ENCODE measurements at regions not wholly inside any gene's neighbourhood (a gene's known extent, or its start where the extent isn't known, plus 50 kb on each side); places are given as distances from the start of the nearest gene placed in this dataset.

GRCh38 chr13:44093607-44094564 lies 214.2 kb downstream of the LACC1 start:
- no peak for DNase-seq (ENCODE audit: low spot score)

- no peak for DNase-seq (ENCODE audit: low spot score)
Observed at GRCh38 chr13:44096901-44097300, 217.2 kb downstream of the LACC1 start.

DNA sequence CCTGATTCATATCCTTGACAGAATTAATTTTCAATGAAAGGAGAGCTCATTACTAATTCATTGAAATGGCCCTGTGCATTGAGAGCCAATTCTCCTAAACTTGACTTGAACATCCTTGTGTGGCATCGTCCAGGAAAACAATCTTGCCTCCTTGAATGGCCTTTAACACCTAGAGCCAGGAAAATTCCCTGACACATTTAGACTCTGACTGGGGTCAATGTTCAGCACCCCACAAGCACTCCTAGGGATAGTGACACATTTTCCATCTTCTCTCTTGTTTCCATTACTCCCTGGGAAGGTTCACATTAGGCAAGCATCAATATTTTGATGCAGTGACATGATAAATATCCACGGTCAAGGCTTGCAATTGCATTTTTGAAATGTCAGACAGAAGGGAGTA lies 218.9 kb downstream of the LACC1 start:
- no peak for DNase-seq (ENCODE audit: low spot score)

DNA sequence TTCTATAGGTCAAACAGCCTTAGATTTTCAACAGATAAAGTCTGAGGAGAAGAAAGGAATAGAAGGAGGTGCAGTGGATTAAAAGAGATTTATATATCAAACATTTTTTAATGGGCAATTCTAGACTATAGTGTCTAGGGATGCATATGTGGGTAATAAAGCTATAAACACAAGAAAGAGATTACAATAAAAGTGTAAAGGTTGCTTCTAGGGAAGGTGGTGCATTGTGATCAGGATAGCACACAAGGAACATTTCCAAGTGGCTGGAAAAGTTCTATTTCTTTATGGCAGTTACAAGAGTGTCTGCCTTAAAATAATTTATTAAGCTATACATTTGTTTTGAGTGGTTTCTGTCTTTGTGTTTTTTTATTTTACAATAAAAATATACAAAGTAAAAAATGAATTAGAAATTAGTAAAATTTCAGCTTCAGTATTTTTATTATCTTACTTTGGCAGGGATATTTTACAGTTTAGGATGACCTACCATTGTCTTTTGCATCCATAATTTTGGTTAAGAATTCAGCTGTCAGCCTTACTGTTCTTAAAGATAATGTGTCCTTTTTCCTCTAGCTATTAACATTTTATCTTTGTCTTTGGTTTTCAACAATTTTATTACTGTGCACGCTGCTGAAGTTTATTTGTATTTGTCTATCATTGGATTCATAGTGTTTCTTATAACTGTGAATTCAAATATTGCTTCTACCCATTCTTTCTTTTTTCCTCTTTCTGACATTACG lies 221.8 kb downstream of the LACC1 start:
- DNase-seq (ENCODE audit: low spot score) = no peak

DNA sequence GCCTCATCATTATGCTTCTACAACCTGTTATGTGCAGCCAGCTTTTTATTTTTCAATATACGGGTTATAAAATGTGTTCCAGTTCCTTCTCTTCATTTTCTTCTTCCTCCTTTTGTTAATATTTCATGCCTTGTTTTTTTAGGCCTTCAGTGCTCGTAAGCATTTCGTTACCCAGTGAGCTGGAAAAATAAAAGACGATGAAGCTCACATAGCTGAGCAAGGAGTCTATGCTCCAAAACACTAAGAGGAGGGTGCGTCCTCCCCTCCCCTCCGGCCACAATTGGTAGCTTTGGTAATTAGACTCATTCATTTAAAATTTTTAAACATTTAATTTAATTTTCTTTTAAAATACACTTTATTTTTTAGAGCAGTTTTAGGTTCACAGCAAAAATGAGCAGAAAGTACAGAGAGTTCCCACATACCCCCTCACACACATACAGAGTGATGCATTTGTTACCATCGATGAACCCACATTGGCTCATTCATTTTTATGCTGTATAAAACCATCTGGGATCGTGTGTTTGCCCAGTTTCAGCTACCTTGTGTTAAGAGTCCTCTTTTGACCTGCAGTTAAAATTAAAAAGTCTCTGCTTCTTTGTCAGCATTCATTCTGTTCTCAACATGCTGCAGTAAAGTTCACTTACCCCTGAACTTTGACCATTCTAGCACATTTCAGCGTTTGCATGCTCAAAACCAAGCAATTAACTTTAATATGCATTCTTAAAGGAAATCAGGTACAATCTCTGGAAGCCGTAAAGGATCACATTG lies 223.9 kb downstream of the LACC1 start:
- DNase-seq (ENCODE audit: low spot score) = no peak

DNA sequence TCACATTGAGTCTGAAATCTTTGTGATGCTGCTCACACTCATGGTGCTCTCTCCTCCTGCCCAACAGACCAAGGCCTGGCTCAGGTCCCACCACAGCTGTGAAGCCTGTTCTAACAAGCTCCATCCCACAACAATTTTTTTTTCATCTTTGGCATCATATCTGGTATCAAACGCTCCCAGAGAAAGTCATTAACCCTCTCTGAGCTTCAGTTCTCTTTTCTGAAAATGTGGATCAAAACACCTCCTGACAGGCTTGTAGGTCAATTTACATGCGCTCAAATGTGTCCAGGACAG lies 224.4 kb downstream of the LACC1 start:
- DNase-seq (ENCODE audit: low spot score) = no peak

- DNase-seq (ENCODE audit: low spot score) = no peak
Observed at GRCh38 chr13:44104969-44105368, 225.3 kb downstream of the LACC1 start.

DNA sequence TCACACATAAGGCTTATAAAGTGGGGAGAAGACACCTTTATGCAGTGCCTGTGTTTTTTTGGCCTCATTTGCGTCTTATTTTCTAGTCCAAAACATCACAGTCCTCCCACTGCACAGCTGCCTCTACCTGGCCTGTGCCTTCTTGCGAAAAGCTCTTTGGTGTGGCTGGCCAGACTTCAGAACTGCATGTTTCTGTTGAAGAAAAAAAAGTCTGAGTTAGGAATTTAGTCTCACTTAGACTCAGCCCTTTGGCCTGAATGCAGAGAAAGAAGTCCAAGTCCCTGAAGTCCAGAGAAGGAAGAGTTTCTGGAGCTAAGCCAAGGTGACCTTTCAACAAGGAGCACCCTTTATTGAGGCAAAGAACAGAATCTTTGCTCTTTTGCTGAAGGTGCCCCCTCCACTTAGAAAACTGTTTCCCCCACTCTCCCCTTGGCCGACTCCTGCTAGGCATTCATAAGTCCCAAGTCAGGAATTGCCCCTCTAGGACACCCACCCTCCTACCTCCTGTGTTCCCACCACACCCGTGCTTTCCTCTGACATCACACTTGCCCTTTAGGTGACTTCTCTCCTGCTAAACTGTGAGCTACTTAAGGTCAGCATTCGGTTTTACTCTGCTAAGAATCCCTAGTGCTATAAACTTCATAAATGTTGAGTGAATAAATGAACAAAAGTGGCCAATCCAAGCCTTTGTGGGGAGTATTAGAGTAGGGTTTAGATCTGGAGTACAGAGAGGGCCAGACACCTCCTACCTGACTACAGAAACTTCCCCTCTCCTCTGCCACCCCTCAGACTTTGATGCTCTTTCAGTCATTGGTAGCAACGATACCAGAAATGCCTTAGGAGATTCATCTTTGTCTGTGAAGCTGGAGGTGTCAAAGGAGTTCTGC lies 226.8 kb downstream of the LACC1 start:
- DNase-seq (ENCODE audit: low spot score) = no peak

GRCh38 chr13:44107357-44108121 lies 227.8 kb downstream of the LACC1 start:
- no peak for DNase-seq (ENCODE audit: low spot score)

GRCh38 chr13:44108331-44108858 lies 228.7 kb downstream of the LACC1 start:
- DNase-seq (ENCODE audit: low spot score) = no peak

GRCh38 chr13:44110091-44110621 lies 230.5 kb downstream of the LACC1 start:
- DNase-seq (ENCODE audit: low spot score) = no peak

GRCh38 chr13:44111701-44112100 lies 232.0 kb downstream of the LACC1 start:
- no peak for DNase-seq (ENCODE audit: low spot score)

DNA sequence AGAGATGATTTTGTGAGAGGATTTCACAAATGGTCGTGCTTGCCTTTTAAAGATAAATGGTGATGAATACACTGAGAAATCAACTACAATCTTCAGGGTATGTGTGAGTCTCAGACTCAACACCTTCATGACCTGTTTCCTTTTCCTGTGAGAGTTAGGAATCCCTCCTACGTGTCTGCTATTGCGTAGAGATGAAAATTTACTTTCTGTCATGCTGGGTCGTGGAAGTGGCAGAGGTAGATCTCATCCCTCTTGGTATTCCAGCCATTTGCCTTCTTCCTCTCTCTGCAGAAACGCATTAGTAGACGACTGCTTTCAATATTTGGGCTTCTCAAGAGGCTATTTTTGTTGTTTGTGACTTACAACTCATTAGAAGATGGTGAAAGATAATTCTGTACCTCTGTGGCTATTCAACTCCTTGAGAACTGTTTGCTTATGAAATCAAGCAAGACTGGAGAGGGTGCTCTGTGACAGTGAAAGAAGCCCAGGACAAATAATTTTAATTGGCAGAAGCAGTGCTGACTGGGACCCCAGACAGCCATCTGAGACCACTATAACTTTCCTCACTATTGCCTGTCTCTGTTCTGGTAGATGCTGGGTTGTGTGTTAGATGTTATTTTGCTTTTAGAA lies 233.1 kb downstream of the LACC1 start:
- no peak for DNase-seq (ENCODE audit: low spot score)

DNA sequence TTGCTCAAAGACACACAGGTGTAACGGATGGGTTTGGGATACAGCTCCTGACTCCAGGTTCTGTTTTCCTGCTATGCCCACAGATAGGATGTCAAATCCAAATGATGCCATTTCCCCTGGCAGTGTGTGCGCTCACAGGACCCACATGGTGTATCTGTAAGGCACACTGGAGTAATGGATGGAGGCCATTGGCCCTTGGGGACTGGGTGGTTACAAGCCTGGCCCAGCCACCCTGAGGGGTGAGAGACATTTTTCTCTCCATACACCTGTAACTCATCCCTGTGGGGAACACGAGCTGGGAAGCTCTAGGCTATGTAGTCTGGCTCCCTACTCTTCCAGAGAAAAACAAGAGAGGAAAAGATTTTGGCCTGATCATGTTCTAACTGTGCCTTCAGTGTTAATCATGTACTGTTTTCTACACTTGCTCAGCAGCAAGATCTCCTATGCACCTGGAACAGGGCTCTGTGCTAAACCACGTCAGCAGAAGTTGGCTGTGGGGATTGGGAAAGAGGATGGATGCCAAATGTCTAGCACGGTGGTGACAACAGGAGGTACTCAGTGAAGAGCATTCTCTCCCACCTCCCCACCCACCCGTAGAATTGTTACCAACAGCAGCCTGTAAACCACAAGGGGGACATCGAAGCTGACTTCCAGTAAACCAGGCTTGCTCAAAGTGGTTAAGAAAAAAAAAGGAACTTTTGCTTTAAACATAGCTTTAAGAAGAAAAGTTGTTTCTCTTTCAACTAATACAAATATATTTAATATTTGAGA lies 237.0 kb downstream of the LACC1 start:
- DNase-seq (ENCODE audit: low spot score) = no peak

DNA sequence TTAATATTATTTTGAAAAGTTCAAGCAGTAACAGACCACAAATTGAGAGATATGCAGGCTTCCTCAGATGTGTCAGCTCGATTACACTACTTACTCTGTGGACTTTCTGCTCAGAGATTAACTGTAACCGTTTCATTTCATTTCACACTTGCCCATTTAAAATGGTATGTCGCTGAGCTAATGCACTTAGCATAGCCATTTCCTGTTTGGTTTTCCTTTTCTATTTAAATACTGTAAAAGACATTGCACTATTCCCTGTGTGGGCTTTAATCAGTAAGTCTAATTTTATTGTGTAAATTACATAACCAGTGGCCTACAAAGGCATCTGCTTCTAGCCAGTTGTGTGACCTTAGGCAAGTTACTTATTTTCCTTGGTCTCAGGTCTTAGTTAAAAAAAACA lies 237.6 kb downstream of the LACC1 start:
- DNase-seq (ENCODE audit: low spot score) = peak; percentile 36

DNA sequence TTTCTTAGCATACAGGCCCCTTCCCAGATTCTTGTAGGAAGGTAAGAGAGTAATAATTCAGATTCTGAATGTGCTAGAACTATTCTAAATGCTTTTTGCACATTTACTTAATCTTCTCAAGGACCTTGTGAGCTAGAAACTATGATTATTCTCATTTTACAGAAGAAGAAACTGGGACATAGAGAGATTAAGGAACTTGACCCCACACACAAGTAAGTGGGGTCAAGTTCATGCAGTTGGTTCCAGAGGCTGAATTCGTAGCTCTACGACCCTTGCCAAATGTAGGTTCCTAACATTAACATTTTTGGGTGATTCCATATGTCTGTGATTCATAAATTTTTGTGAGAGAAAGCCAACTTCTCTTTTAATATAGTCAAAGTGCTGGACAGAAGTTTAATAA lies 238.1 kb downstream of the LACC1 start:
- no peak for DNase-seq (ENCODE audit: low spot score)

- no peak for DNase-seq (ENCODE audit: low spot score)
Observed at GRCh38 chr13:44118881-44119280, 239.2 kb downstream of the LACC1 start.

GRCh38 chr13:44120043-44120442 lies 240.3 kb downstream of the LACC1 start:
- no peak for DNase-seq (ENCODE audit: low spot score)

Measured in umbilical cord (tissue), 1 donor.